CD14-positive monocyte (primary cell): ENCODE measurements at regions not wholly inside any gene's neighbourhood (a gene's known extent, or its start where the extent isn't known, plus 50 kb on each side); places are given as distances from the start of the nearest gene placed in this dataset.

Source experiments
- DNase-seq, 3 donors: peaks; one replicate each; pipeline ENCODE4 v3.0.0-alpha.2; 2011 to 2022
- H2AFZ ChIP-seq: 2 replicates; pipeline ENCODE4 v1.6.0; 2012; ENCODE audit warnings: mild to moderate bottlenecking, low read depth, low read length, inconsistent platforms; ENCODE audit not compliant: insufficient read depth, poor library complexity, severe bottlenecking
- H3K27ac ChIP-seq, 2 donors: 1 replicate in 1 of 2; 2 replicates in 1 of 2; pipeline ENCODE4 v1.5.1; 2012 to 2013; ENCODE audit warnings: low read length in 2 of 2, control low read depth in 1 of 2, inconsistent platforms in 1 of 2, low read depth in 1 of 2, mild to moderate bottlenecking in 1 of 2
- H3K27me3 ChIP-seq, 2 donors: one replicate each; pipeline versions ENCODE4 v1.6.0 to v1.6.1; 2011 to 2013; ENCODE audit warnings: low read length in 2 of 2; ENCODE audit not compliant: control insufficient read depth in 2 of 2, insufficient read depth in 2 of 2
- H3K36me3 ChIP-seq, 2 donors: replicated peaks in 1 of 2; 1 replicate in 1 of 2; 2 replicates in 1 of 2; pipeline versions ENCODE4 v1.5.1 to v1.6.1; 2012 to 2013; ENCODE audit warnings: low read length in 2 of 2, control low read depth in 1 of 2, inconsistent platforms in 1 of 2, mild to moderate bottlenecking in 1 of 2; ENCODE audit not compliant: insufficient read depth in 2 of 2, control insufficient read depth in 1 of 2
- H3K4me1 ChIP-seq, 2 donors: 1 replicate in 1 of 2; 2 replicates in 1 of 2; pipeline versions ENCODE4 v1.5.1 to v1.6.1; 2012 to 2013; ENCODE audit warnings: low read length in 2 of 2, control low read depth in 1 of 2, inconsistent platforms in 1 of 2, mild to moderate bottlenecking in 1 of 2, moderate library complexity in 1 of 2; ENCODE audit not compliant: insufficient read depth in 2 of 2, control insufficient read depth in 1 of 2
- H3K4me2 ChIP-seq: replicated peaks from 2 replicates; pipeline ENCODE3; 2012; ENCODE audit warnings: low read length, moderate library complexity, mild to moderate bottlenecking; ENCODE audit not compliant: poor library complexity, severe bottlenecking; ENCODE audit errors: extremely low read depth
- H3K4me3 ChIP-seq, 3 experiments: fragments of 200-600 bp in 1 of 3; sonication (generic) in 1 of 3; replicated peaks in 1 of 3; 1 replicate in 2 of 3; 2 replicates in 1 of 3; pipeline ENCODE4 v1.5.1; 2011 to 2013; ENCODE audit warnings: low read length in 3 of 3, mild to moderate bottlenecking in 3 of 3, control low read depth in 2 of 3, low read depth in 2 of 3, inconsistent platforms in 1 of 3, moderate library complexity in 1 of 3
- H3K79me2 ChIP-seq: 2 replicates; pipeline ENCODE4 v1.6.0; 2012; ENCODE audit warnings: mild to moderate bottlenecking, control low read depth, inconsistent platforms, low read length, moderate library complexity; ENCODE audit not compliant: insufficient read depth
- H3K9ac ChIP-seq: 2 replicates; pipeline ENCODE4 v1.6.0; 2017; ENCODE audit warnings: low read length, mild to moderate bottlenecking; ENCODE audit not compliant: insufficient read depth, poor library complexity, severe bottlenecking
- H3K9me3 ChIP-seq, 2 donors: replicated peaks in 1 of 2; 1 replicate in 1 of 2; 2 replicates in 1 of 2; pipeline versions ENCODE4 v1.5.1 to v1.6.1; 2012 to 2013; ENCODE audit warnings: low read length in 2 of 2, control low read depth in 1 of 2; ENCODE audit not compliant: control insufficient read depth in 1 of 2, insufficient read depth in 1 of 2
- H4K20me1 ChIP-seq: 2 replicates; pipeline ENCODE4 v1.6.0; 2012; ENCODE audit warnings: mild to moderate bottlenecking, low read length, control low read depth, moderate library complexity; ENCODE audit not compliant: insufficient read depth
- H3K27ac Mint-ChIP-seq, 7 donors: one replicate each; pipeline ENCODE4 v1.8.0; 2020; ENCODE audit warnings: mild to moderate bottlenecking in 7 of 7, mixed read lengths in 7 of 7, moderate library complexity in 6 of 7, inconsistent platforms in 2 of 7
- H3K27me3 Mint-ChIP-seq, 3 donors: one replicate each; pipeline ENCODE4 v1.8.0; 2021 to 2022; ENCODE audit warnings: low read depth in 3 of 3, mild to moderate bottlenecking in 3 of 3, mixed read lengths in 3 of 3, moderate library complexity in 3 of 3, inconsistent platforms in 1 of 3
- H3K36me3 Mint-ChIP-seq, 2 donors: one replicate each; pipeline ENCODE4 v1.8.0; 2020; ENCODE audit warnings: mixed read lengths in 2 of 2, inconsistent platforms in 1 of 2, mild to moderate bottlenecking in 1 of 2
- H3K4me1 Mint-ChIP-seq: one replicate; pipeline ENCODE4 v1.8.0; 2020; ENCODE audit warnings: mild to moderate bottlenecking, mixed read lengths
- H3K4me3 Mint-ChIP-seq, 2 donors: one replicate each; pipeline ENCODE4 v1.8.0; 2020; ENCODE audit warnings: mild to moderate bottlenecking in 2 of 2, mixed read lengths in 2 of 2, moderate library complexity in 1 of 2
- H3K9me3 Mint-ChIP-seq, 7 donors: one replicate each; pipeline ENCODE4 v1.8.0; 2020 to 2022; ENCODE audit warnings: mixed read lengths in 7 of 7, mild to moderate bottlenecking in 6 of 7, moderate library complexity in 6 of 7, inconsistent platforms in 2 of 7
- CTCF ChIP-seq: fragments of 200-600 bp; IDR thresholded peaks from one replicate; pipeline ENCODE4 v1.8.0; 2022; ENCODE audit warnings: antibody characterized with exemption, mild to moderate bottlenecking
- WGBS: methylation state at CpG from one replicate; pipeline ENCODE4 v1.1.5; 2013; ENCODE audit warnings: missing lambda C conversion rate; ENCODE audit not compliant: insufficient coverage; 5-methylcytosine and 5-hydroxymethylcytosine counted together
- intact Hi-C, 2 donors: fragments of 100-400 bp; cut with micrococcal nuclease; formaldehyde crosslinking; loops; one replicate each; pipeline versions ENCODE4 v1.15.0 to v1.15.1; 2023

- Histone ChIP-seq H3K9ac (no peak overlapping the region), H3K4me1 (no peaks in the 10 kb centered on the region), H3K4me2 (no peak overlapping the region), H3K4me3 (no peak overlapping the region), H3K36me3 (no peaks in the 10 kb centered on the region), H3K27ac (no peak overlapping the region), H4K20me1 (no peaks in the 10 kb centered on the region), H2AFZ (no peak overlapping the region), H3K79me2 (no peaks in the 10 kb centered on the region), H3K9me3 (no peaks in the 10 kb centered on the region), H3K27me3 (peaks cover 32 to 43% of the 10 kb centered on the region in 2 donors)
- intact Hi-C loops: no loop called here
- DNase-seq: no peak
- peaks cover 0 to 13% (median 2%) of the 10 kb centered on the region in 7 donors for H3K9me3 Mint-ChIP-seq
- peaks cover 44 to 61% (median 45%) of the 10 kb centered on the region in 3 donors for H3K27me3 Mint-ChIP-seq
- no peaks in the 10 kb centered on the region for H3K36me3 Mint-ChIP-seq
- H3K4me1 Mint-ChIP-seq: peaks cover 4% of the 10 kb centered on the region
- 96% methylated on average over 3 of the region's 22 CpGs for WGBS
- H3K27ac Mint-ChIP-seq: no peak overlapping the region
- no peak for TF ChIP-seq CTCF
- H3K4me3 Mint-ChIP-seq: peak overlapping the region in 1 of 2 donors; percentile 61
Observed at GRCh38 chr2:118772487-118773200, 74.8 kb downstream of the EN1 start.

DNA sequence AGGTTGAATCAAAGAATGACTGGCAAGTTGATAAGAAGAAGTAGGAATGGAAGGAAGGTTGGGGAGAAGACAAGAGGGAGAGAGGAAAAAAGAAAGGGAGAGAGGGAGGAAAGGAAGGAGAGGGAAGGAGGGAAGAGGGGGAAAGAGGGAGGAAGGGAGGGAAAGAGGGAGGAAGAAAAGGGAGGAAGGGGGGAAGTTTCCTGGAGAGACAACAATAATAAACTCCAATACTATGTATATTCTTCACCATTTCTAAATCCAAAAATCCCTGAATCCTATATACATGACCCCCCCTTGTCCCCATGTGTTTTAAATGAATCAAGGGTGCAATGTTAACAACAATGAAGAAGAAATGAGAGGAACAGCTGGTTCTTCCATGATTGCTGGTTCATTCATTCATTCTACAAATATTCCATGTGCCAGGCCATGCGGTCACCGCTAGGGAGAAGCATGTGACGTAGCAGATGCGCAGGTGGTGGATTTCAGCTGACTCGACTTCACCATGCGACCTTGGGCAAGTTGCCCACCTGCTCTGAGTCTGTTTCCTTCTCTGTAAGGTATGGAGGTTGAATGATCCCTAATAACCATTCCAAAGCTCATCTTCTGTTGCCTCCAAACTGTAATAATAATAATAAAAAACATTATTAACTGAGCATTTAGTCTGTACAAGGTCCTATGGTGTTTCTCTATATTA lies 77.6 kb downstream of the EN1 start:
- Histone ChIP-seq H2AFZ (no peak overlapping the region), H3K79me2 (no peaks in the 10 kb centered on the region), H3K9me3 (no peaks in the 10 kb centered on the region), H4K20me1 (no peaks in the 10 kb centered on the region), H3K36me3 (no peaks in the 10 kb centered on the region), H3K27ac (no peak overlapping the region), H3K4me1 (no peaks in the 10 kb centered on the region), H3K27me3 (peaks cover 18 to 33% of the 10 kb centered on the region in 2 donors), H3K4me3 (no peak overlapping the region), H3K4me2 (no peak overlapping the region), H3K9ac (no peak overlapping the region)
- no peak overlapping the region for H3K27ac Mint-ChIP-seq
- H3K9me3 Mint-ChIP-seq: peaks cover 0 to 12% (median 2%) of the 10 kb centered on the region in 7 donors
- no peak for TF ChIP-seq CTCF
- DNase-seq: no peak
- peaks cover 28 to 50% (median 43%) of the 10 kb centered on the region in 3 donors for H3K27me3 Mint-ChIP-seq
- WGBS: no CpG with 5 or more reads among the region's 6 CpGs
- H3K36me3 Mint-ChIP-seq: no peaks in the 10 kb centered on the region
- H3K4me1 Mint-ChIP-seq: peaks cover 4% of the 10 kb centered on the region
- no peak overlapping the region for H3K4me3 Mint-ChIP-seq
- intact Hi-C loops: no loop called here
